Ascending aorta (tissue), 2 donors: ENCODE measurements at regions not wholly inside any gene's neighbourhood (a gene's known extent, or its start where the extent isn't known, plus 50 kb on each side); places are given as distances from the start of the nearest gene placed in this dataset.

Experiments used
- DNase-seq, 2 donors: peaks; one replicate each; pipeline ENCODE4 v3.0.0-alpha.2; 2019; ENCODE audit warnings: low spot score in 2 of 2
- H3K27ac ChIP-seq, 2 donors: fragments of 200-600 bp; sonication (generic); one replicate each; pipeline ENCODE4 v1.5.1; 2016 to 2017; ENCODE audit warnings: mild to moderate bottlenecking in 1 of 2
- H3K27me3 ChIP-seq: fragments of 200-600 bp; sonication (generic); one replicate; pipeline ENCODE4 v1.5.1; 2017
- H3K36me3 ChIP-seq, 2 donors: fragments of 200-600 bp; sonication (generic); one replicate each; pipeline ENCODE4 v1.5.1; 2016
- H3K4me1 ChIP-seq, 2 donors: fragments of 200-600 bp; sonication (generic); one replicate each; pipeline ENCODE4 v1.5.1; 2016 to 2017; ENCODE audit warnings: mild to moderate bottlenecking in 1 of 2
- H3K4me3 ChIP-seq, 2 donors: fragments of 200-600 bp; sonication (generic); one replicate each; pipeline ENCODE4 v1.5.1; 2016 to 2017; ENCODE audit warnings: mild to moderate bottlenecking in 1 of 2
- H3K9me3 ChIP-seq, 2 donors: fragments of 200-600 bp; sonication (generic); one replicate each; pipeline ENCODE4 v1.5.1; 2016
- intact Hi-C: fragments of 100-400 bp; cut with DNase I; formaldehyde crosslinking; loops from one replicate; pipeline ENCODE4 v1.15.1; 2023
- TF ChIP-seq, protein P1 (sequence below), 3 experiments: fragments of 200-600 bp in 2 of 3; fragments of 450-650 bp in 1 of 3; sonication (generic) in 2 of 3; IDR thresholded peaks; one replicate each; pipeline ENCODE4 v1.5.1; 2016 to 2019; ENCODE audit warnings: antibody characterized with exemption in 3 of 3, mild to moderate bottlenecking in 1 of 3, moderate library complexity in 1 of 3

DNA sequence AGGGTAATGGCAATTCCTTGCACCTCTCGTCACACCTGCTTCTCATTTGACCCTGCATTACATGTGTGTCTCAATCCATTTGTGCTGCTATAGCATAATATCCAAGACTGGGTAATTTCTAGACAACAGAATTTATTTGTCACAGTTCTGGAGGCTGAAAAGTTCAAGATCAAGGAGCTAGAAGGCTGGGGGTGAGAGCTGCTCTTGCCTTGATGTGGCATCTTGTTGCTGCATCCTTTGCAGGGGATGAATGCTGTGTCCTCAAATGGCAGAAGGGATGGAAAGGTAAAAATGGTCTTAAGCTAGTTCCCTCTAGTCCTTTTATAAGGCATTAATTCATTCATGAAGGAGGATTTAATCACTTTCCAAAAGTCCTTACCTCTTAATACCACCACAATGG is 323.7 kb upstream of the RPS23 start:
- H3K36me3 ChIP-seq = no peaks in the 10 kb centered on the region
- no peak for DNase-seq
- no peak overlapping the region for H3K27ac ChIP-seq
- intact Hi-C loops = no loop called here
- no peak overlapping the region for H3K4me3 ChIP-seq
- TF ChIP-seq, protein P1, sequence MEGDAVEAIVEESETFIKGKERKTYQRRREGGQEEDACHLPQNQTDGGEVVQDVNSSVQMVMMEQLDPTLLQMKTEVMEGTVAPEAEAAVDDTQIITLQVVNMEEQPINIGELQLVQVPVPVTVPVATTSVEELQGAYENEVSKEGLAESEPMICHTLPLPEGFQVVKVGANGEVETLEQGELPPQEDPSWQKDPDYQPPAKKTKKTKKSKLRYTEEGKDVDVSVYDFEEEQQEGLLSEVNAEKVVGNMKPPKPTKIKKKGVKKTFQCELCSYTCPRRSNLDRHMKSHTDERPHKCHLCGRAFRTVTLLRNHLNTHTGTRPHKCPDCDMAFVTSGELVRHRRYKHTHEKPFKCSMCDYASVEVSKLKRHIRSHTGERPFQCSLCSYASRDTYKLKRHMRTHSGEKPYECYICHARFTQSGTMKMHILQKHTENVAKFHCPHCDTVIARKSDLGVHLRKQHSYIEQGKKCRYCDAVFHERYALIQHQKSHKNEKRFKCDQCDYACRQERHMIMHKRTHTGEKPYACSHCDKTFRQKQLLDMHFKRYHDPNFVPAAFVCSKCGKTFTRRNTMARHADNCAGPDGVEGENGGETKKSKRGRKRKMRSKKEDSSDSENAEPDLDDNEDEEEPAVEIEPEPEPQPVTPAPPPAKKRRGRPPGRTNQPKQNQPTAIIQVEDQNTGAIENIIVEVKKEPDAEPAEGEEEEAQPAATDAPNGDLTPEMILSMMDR (IDR thresholded peaks at IDR 0.05) = no peak
- H3K4me1 ChIP-seq = peaks cover 0 to 15% of the 10 kb centered on the region in 2 donors
- no peaks in the 10 kb centered on the region for H3K9me3 ChIP-seq
- no peaks in the 10 kb centered on the region for H3K27me3 ChIP-seq

DNA sequence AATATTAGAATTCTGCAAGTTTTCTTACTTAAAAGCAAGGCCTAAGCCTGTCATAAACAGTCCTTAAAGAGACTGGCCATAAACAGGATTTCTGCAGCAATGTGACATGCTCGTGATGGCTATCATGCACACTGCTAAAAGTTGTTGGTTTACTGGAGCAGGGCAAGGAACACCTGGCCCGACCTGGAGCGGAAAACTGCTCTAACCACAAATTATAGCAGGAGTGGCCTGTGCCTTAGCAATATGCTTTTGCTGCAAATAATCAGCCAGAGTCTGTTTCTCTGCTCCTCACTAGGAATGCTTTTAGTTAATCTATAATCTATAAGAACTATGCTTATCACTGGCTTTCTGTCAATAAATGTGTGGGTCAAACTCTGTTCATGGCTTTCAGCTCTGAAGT is 322.9 kb upstream of the RPS23 start:
- no peak for DNase-seq
- H3K9me3 ChIP-seq = no peaks in the 10 kb centered on the region
- peaks cover 0 to 15% of the 10 kb centered on the region in 2 donors for H3K4me1 ChIP-seq
- H3K4me3 ChIP-seq = no peak overlapping the region
- no peaks in the 10 kb centered on the region for H3K27me3 ChIP-seq
- no peak overlapping the region for H3K27ac ChIP-seq
- TF ChIP-seq, protein P1 (IDR thresholded peaks at IDR 0.05) = no peak
- no peaks in the 10 kb centered on the region for H3K36me3 ChIP-seq
- intact Hi-C loops = no loop called here

DNA sequence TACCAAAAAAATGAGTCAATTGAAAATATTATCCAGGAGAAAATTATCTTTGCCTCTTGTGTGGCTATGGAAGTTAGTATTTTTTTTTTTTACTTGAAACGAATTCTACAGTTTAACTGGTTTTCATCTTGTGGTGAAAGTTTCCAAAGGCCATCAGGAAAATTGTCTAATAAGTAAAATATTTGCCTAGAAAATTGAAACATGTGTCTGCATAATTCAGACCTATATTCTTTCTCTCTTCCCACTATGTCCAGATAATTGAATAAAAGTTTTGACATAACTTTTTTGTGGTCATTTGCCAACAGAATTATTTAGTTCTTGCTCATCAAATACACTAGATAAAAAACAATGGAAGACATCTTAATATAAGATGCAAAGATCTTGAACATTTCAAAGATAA is 321.5 kb upstream of the RPS23 start:
- H3K4me3 ChIP-seq = no peak overlapping the region
- H3K27ac ChIP-seq = no peak overlapping the region
- H3K27me3 ChIP-seq = no peaks in the 10 kb centered on the region
- no peaks in the 10 kb centered on the region for H3K9me3 ChIP-seq
- TF ChIP-seq, protein P1 (IDR thresholded peaks at IDR 0.05) = no peak
- H3K36me3 ChIP-seq = no peaks in the 10 kb centered on the region
- intact Hi-C loops = no loop called here
- no peak for DNase-seq
- peaks cover 0 to 17% of the 10 kb centered on the region in 2 donors for H3K4me1 ChIP-seq

DNA sequence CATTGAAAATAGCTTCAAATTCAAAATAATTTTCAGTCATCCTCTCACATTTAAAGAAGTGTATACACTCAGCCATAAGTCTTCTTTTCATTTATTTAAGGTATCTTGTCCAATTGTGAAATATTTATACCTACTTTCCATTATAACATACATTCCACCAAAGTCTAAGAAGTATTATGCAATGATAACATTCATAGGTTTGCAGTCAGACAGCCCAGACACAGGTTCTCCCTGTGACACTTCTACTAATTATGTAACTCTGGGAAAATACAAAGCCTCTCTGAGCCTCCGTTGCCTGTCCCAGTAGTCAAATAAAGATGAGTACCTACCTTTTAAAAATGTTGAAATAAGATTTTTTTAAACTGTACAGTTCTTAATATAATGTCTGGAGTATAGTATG is 320.9 kb upstream of the RPS23 start:
- no peak for DNase-seq
- Histone ChIP-seq H3K27me3 (no peaks in the 10 kb centered on the region), H3K4me1 (peaks cover 0 to 21% of the 10 kb centered on the region in 2 donors), H3K36me3 (no peaks in the 10 kb centered on the region), H3K9me3 (no peaks in the 10 kb centered on the region), H3K4me3 (no peak overlapping the region), H3K27ac (peak overlapping the region in 1 of 2 donors; percentile 63)
- TF ChIP-seq, protein P1 (IDR thresholded peaks at IDR 0.05) = no peak
- intact Hi-C loops = no loop called here

DNA sequence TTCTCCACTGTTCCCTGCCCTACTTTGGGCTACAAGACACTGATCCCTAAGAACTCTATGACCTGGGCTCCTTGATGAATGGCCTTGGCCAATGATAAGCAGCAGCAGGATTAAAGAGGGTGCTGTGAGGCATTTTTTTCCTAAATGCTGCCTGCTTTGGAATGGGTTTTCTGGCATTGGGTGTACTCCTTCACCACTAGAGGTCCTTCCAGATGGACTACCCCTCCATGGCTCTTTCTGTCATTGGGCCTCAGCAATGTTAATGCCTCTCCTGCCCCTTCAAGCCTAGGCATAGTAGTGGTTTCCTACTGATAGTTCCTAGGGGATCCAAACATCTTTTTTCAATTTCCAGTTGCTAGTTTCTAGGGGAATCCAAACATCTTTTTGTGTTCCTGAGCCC is 319.3 kb upstream of the RPS23 start:
- no peaks in the 10 kb centered on the region for H3K27me3 ChIP-seq
- H3K36me3 ChIP-seq = no peaks in the 10 kb centered on the region
- intact Hi-C loops = no loop called here
- TF ChIP-seq, protein P1 (IDR thresholded peaks at IDR 0.05) = peak in 1 of 3 experiments; percentile 14
- no peaks in the 10 kb centered on the region for H3K9me3 ChIP-seq
- DNase-seq = no peak
- H3K4me3 ChIP-seq = no peak overlapping the region
- peak overlapping the region; percentile 42 to 63 for H3K27ac ChIP-seq
- H3K4me1 ChIP-seq = peaks cover 3 to 14% of the 10 kb centered on the region in 2 donors

DNA sequence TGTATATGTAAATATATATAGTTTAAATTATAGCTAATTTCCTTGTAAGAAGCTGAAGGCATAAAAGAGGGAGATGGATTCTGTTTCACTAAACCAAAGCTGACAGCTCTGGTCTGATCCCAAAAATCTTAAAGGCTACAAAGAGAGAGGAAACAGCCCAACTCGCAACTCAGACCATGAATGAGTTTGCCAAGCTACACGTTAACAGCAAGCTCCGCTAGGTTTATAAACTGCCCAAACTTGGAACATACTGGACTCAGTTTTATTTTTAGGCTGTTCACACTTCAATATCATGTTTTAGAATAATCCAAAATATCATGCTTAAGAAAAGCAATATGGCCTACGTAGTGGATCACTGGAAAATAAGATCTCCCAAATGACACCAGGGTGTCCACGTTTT is 318.3 kb upstream of the RPS23 start:
- intact Hi-C loops = no loop called here
- Histone ChIP-seq H3K36me3 (no peaks in the 10 kb centered on the region), H3K27ac (peak overlapping the region; percentile 42 to 63)

More for the DNA sequence above, 318.3 kb upstream of the RPS23 start:
- H3K9me3 ChIP-seq = no peaks in the 10 kb centered on the region
- H3K27me3 ChIP-seq = no peaks in the 10 kb centered on the region
- H3K4me1 ChIP-seq = peaks cover 3 to 14% of the 10 kb centered on the region in 2 donors
- no peak for DNase-seq
- no peak overlapping the region for H3K4me3 ChIP-seq
- TF ChIP-seq, protein P1 (IDR thresholded peaks at IDR 0.05) = no peak
